HepG2 (cell line): ENCODE measurements at regions not wholly inside any gene's neighbourhood (a gene's known extent, or its start where the extent isn't known, plus 50 kb on each side); places are given as distances from the start of the nearest gene placed in this dataset.

ENCODE experiments used
- MBNL3 ChIP-seq: fragments of 250-450 bp; sonication (Bioruptor Pico); conservative IDR thresholded peaks from 2 replicates; pipeline ENCODE4 v1.8.0; 2022; ENCODE audit warnings: mild to moderate bottlenecking, inconsistent platforms
- NKX3-1 ChIP-seq: sonication (generic); formaldehyde crosslinking; IDR thresholded peaks from 2 replicates; pipeline ENCODE4 v1.5.0; 2020; ENCODE audit warnings: missing genetic modification reagents
- ZMAT5 ChIP-seq: sonication (generic); formaldehyde crosslinking; IDR thresholded peaks from 2 replicates; pipeline ENCODE4 v1.5.0; 2020; ENCODE audit warnings: mild to moderate bottlenecking, low read depth, missing genetic modification reagents, borderline replicate concordance
- ZMYM4 ChIP-seq: sonication (generic); formaldehyde crosslinking; IDR thresholded peaks from 2 replicates; pipeline ENCODE4 v1.8.1; 2023; ENCODE audit warnings: mild to moderate bottlenecking, missing genetic modification reagents
- ZNF598 ChIP-seq: sonication (generic); formaldehyde crosslinking; IDR thresholded peaks from 2 replicates; pipeline ENCODE4 v1.5.1; 2020; ENCODE audit warnings: mild to moderate bottlenecking, missing genetic modification reagents, borderline replicate concordance
- ZNF781 ChIP-seq: sonication (generic); formaldehyde crosslinking; IDR thresholded peaks from 2 replicates; pipeline ENCODE4 v1.5.1; 2020; ENCODE audit warnings: borderline replicate concordance, mild to moderate bottlenecking, missing genetic modification reagents; ENCODE audit errors: not compliant biosample characterization
- ZNF792 ChIP-seq: IDR thresholded peaks from 2 replicates; pipeline ENCODE4 v1.6.1; 2016
- TF ChIP-seq, protein P1 (sequence below): sonication (generic); formaldehyde crosslinking; IDR thresholded peaks from 2 replicates; pipeline ENCODE4 v1.5.0; 2020; ENCODE audit warnings: mild to moderate bottlenecking, missing genetic modification reagents
- TF ChIP-seq, protein P2 (sequence below): sonication (generic); formaldehyde crosslinking; IDR thresholded peaks from 2 replicates; pipeline ENCODE4 v1.5.0; 2020; ENCODE audit warnings: missing genetic modification reagents, mild to moderate bottlenecking, borderline replicate concordance
- TF ChIP-seq, protein P3 (sequence below): sonication (generic); formaldehyde crosslinking; IDR thresholded peaks from 2 replicates; pipeline ENCODE4 v1.5.0; 2020; ENCODE audit warnings: missing genetic modification reagents, mild to moderate bottlenecking, borderline replicate concordance

GRCh38 chr11:97028836-97029406, 639.1 kb downstream of the JRKL start (continued):
- TF ChIP-seq, protein P1, sequence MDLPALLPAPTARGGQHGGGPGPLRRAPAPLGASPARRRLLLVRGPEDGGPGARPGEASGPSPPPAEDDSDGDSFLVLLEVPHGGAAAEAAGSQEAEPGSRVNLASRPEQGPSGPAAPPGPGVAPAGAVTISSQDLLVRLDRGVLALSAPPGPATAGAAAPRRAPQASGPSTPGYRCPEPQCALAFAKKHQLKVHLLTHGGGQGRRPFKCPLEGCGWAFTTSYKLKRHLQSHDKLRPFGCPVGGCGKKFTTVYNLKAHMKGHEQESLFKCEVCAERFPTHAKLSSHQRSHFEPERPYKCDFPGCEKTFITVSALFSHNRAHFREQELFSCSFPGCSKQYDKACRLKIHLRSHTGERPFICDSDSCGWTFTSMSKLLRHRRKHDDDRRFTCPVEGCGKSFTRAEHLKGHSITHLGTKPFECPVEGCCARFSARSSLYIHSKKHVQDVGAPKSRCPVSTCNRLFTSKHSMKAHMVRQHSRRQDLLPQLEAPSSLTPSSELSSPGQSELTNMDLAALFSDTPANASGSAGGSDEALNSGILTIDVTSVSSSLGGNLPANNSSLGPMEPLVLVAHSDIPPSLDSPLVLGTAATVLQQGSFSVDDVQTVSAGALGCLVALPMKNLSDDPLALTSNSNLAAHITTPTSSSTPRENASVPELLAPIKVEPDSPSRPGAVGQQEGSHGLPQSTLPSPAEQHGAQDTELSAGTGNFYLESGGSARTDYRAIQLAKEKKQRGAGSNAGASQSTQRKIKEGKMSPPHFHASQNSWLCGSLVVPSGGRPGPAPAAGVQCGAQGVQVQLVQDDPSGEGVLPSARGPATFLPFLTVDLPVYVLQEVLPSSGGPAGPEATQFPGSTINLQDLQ = no peak
- TF ChIP-seq, protein P2, sequence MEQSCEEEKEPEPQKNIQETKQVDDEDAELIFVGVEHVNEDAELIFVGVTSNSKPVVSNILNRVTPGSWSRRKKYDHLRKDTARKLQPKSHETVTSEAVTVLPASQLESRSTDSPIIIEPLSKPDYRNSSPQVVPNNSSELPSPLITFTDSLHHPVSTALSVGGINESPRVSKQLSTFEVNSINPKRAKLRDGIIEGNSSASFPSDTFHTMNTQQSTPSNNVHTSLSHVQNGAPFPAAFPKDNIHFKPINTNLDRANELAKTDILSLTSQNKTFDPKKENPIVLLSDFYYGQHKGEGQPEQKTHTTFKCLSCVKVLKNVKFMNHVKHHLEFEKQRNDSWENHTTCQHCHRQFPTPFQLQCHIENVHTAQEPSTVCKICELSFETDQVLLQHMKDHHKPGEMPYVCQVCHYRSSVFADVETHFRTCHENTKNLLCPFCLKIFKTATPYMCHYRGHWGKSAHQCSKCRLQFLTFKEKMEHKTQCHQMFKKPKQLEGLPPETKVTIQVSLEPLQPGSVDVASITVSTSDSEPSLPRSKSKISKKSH (CRISPR knock-in tag) = no peak
- no peak for TF ChIP-seq ZNF781 (CRISPR knock-in tag)
- TF ChIP-seq ZNF792 = no peak
- TF ChIP-seq, protein P3, sequence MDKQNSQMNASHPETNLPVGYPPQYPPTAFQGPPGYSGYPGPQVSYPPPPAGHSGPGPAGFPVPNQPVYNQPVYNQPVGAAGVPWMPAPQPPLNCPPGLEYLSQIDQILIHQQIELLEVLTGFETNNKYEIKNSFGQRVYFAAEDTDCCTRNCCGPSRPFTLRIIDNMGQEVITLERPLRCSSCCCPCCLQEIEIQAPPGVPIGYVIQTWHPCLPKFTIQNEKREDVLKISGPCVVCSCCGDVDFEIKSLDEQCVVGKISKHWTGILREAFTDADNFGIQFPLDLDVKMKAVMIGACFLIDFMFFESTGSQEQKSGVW (CRISPR knock-in tag) = no peak
- no peak for TF ChIP-seq NKX3-1 (CRISPR knock-in tag)
- no peak for TF ChIP-seq MBNL3 (CRISPR knock-in tag)
- TF ChIP-seq ZMYM4 (CRISPR knock-in tag) = no peak
- no peak for TF ChIP-seq ZNF598 (CRISPR knock-in tag)
- no peak for TF ChIP-seq ZMAT5 (CRISPR knock-in tag)
